ENCODE measurements at regions not wholly inside any gene's neighbourhood (a gene's known extent, or its start where the extent isn't known, plus 50 kb on each side); places are given as distances from the start of the nearest gene placed in this dataset.

- peaks cover 7 to 8% of the 10 kb centered on the region in 2 donors for H3K27me3 Mint-ChIP-seq
- no peak overlapping the region for H3K4me3 Mint-ChIP-seq
- H3K4me1 Mint-ChIP-seq = no peaks in the 10 kb centered on the region
- no peak overlapping the region for H3K4me3 ChIP-seq (ENCODE audit: control insufficient read depth in 1 of 2, extremely low read depth in 1 of 2, low read length in 1 of 2)
- ChIA-PET POLR2A (no interaction called here), CTCF (no interaction called here)
- WGBS (ENCODE audit: insufficient coverage) = 77% methylated on average over 4 of the region's 5 CpGs
- no peaks in the 10 kb centered on the region for H3K9me3 Mint-ChIP-seq
- no peaks in the 10 kb centered on the region for H3K4me1 ChIP-seq (ENCODE audit: control insufficient read depth in 1 of 2, extremely low read depth in 1 of 2, insufficient read depth in 2 of 2, low read length in 2 of 2)
- H3K36me3 ChIP-seq (ENCODE audit: control insufficient read depth in 2 of 2, extremely low read depth in 1 of 2, insufficient read depth in 1 of 2, low read length in 1 of 2) = no peaks in the 10 kb centered on the region
- no peak for DNase-seq
- no peak overlapping the region for H3K27ac Mint-ChIP-seq
- H3K27me3 ChIP-seq (replicated peaks in 1 of 2; ENCODE audit: control insufficient read depth in 2 of 2, extremely low read depth in 1 of 2, insufficient read depth in 2 of 2, low read length in 1 of 2) = peaks cover 0 to 8% of the 10 kb centered on the region in 2 experiments
- no peaks in the 10 kb centered on the region for H3K36me3 Mint-ChIP-seq
- H3K9me3 ChIP-seq = no peaks in the 10 kb centered on the region
- no peak overlapping the region for H3K27ac ChIP-seq (ENCODE audit: low read length)
- no peak for ATAC-seq (replicated peaks in 1 of 4)
Measured at GRCh38 chr2:120635146-120635545, 100.5 kb upstream of the GLI2 start.

- Mint-ChIP-seq H3K27ac (no peak overlapping the region), H3K4me1 (no peaks in the 10 kb centered on the region), H3K4me3 (no peak overlapping the region), H3K27me3 (peaks cover 4 to 5% of the 10 kb centered on the region in 2 donors), H3K36me3 (no peaks in the 10 kb centered on the region), H3K9me3 (no peaks in the 10 kb centered on the region)
- Histone ChIP-seq H3K36me3 (ENCODE audit: control insufficient read depth in 2 of 2, extremely low read depth in 1 of 2, insufficient read depth in 1 of 2, low read length in 1 of 2) (no peaks in the 10 kb centered on the region), H3K9me3 (no peaks in the 10 kb centered on the region), H3K4me3 (ENCODE audit: control insufficient read depth in 1 of 2, extremely low read depth in 1 of 2, low read length in 1 of 2) (no peak overlapping the region), H3K4me1 (ENCODE audit: control insufficient read depth in 1 of 2, extremely low read depth in 1 of 2, insufficient read depth in 2 of 2, low read length in 2 of 2) (no peaks in the 10 kb centered on the region), H3K27ac (ENCODE audit: low read length) (no peak overlapping the region), H3K27me3 (replicated peaks in 1 of 2; ENCODE audit: control insufficient read depth in 2 of 2, extremely low read depth in 1 of 2, insufficient read depth in 2 of 2, low read length in 1 of 2) (peaks cover 0 to 6% of the 10 kb centered on the region in 2 experiments)
- no CpG with 5 or more reads among the region's 5 CpGs for WGBS (ENCODE audit: insufficient coverage)
- no peak for DNase-seq
- ATAC-seq (replicated peaks in 1 of 4) = no peak
- ChIA-PET POLR2A (no interaction called here), CTCF (no interaction called here)
Measured at GRCh38 chr2:120637847-120638246, 97.8 kb upstream of the GLI2 start.

GRCh38 chr2:120638450-120638849 is 97.2 kb upstream of the GLI2 start:
- H3K4me1 ChIP-seq (ENCODE audit: control insufficient read depth in 1 of 2, extremely low read depth in 1 of 2, insufficient read depth in 2 of 2, low read length in 2 of 2) = no peaks in the 10 kb centered on the region
- H3K27ac Mint-ChIP-seq = no peak overlapping the region
- CTCF ChIA-PET = no interaction called here
- H3K4me1 Mint-ChIP-seq = no peaks in the 10 kb centered on the region
- no peaks in the 10 kb centered on the region for H3K36me3 ChIP-seq (ENCODE audit: control insufficient read depth in 2 of 2, extremely low read depth in 1 of 2, insufficient read depth in 1 of 2, low read length in 1 of 2)
- POLR2A ChIA-PET = no interaction called here
- H3K27me3 ChIP-seq (replicated peaks in 1 of 2; ENCODE audit: control insufficient read depth in 2 of 2, extremely low read depth in 1 of 2, insufficient read depth in 2 of 2, low read length in 1 of 2) = peaks cover 0 to 9% of the 10 kb centered on the region in 2 experiments
- no peak overlapping the region for H3K4me3 Mint-ChIP-seq
- H3K9me3 Mint-ChIP-seq = no peaks in the 10 kb centered on the region
- H3K36me3 Mint-ChIP-seq = no peaks in the 10 kb centered on the region
- ATAC-seq (replicated peaks in 1 of 4) (no peak), DNase-seq (no peak)
- WGBS (ENCODE audit: insufficient coverage) = 79% methylated on average over 2 of the region's 4 CpGs
- no peak overlapping the region for H3K27ac ChIP-seq (ENCODE audit: low read length)
- no peak overlapping the region for H3K4me3 ChIP-seq (ENCODE audit: control insufficient read depth in 1 of 2, extremely low read depth in 1 of 2, low read length in 1 of 2)
- H3K9me3 ChIP-seq = no peaks in the 10 kb centered on the region
- peaks cover 4 to 5% of the 10 kb centered on the region in 2 donors for H3K27me3 Mint-ChIP-seq

- POLR2A ChIA-PET = interaction anchor here in 1 of 2 donors (0.6 kb wide), 1 partner anchor 1225 kb away, joined by 5 read pairs; no protein-coding TSS in a partner anchor
- Histone ChIP-seq H3K27me3 (replicated peaks in 1 of 2; ENCODE audit: control insufficient read depth in 2 of 2, extremely low read depth in 1 of 2, insufficient read depth in 2 of 2, low read length in 1 of 2) (peaks cover 0 to 14% of the 10 kb centered on the region in 2 experiments), H3K4me1 (ENCODE audit: control insufficient read depth in 1 of 2, extremely low read depth in 1 of 2, insufficient read depth in 2 of 2, low read length in 2 of 2) (no peaks in the 10 kb centered on the region), H3K4me3 (ENCODE audit: control insufficient read depth in 1 of 2, extremely low read depth in 1 of 2, low read length in 1 of 2) (no peak overlapping the region), H3K36me3 (ENCODE audit: control insufficient read depth in 2 of 2, extremely low read depth in 1 of 2, insufficient read depth in 1 of 2, low read length in 1 of 2) (no peaks in the 10 kb centered on the region), H3K9me3 (no peaks in the 10 kb centered on the region), H3K27ac (ENCODE audit: low read length) (no peak overlapping the region)
- H3K27me3 Mint-ChIP-seq = peaks cover 4% of the 10 kb centered on the region in 2 donors
- ATAC-seq (replicated peaks in 1 of 4) (no peak), DNase-seq (no peak)
- H3K4me3 Mint-ChIP-seq = no peak overlapping the region
- no peaks in the 10 kb centered on the region for H3K9me3 Mint-ChIP-seq
- no peaks in the 10 kb centered on the region for H3K36me3 Mint-ChIP-seq
- no peak overlapping the region for H3K27ac Mint-ChIP-seq
- CTCF ChIA-PET = no interaction called here
- WGBS (ENCODE audit: insufficient coverage) = 89% methylated on average over 3 of the region's 5 CpGs
- H3K4me1 Mint-ChIP-seq = no peaks in the 10 kb centered on the region
Measured at GRCh38 chr2:120641366-120641771, 94.3 kb upstream of the GLI2 start.

GRCh38 chr2:120642646-120643045 is 93.0 kb upstream of the GLI2 start:
- Mint-ChIP-seq H3K27me3 (peaks cover 0 to 6% of the 10 kb centered on the region in 2 donors), H3K4me1 (no peaks in the 10 kb centered on the region), H3K36me3 (no peaks in the 10 kb centered on the region), H3K9me3 (no peaks in the 10 kb centered on the region), H3K27ac (no peak overlapping the region), H3K4me3 (no peak overlapping the region)
- H3K4me3 ChIP-seq (ENCODE audit: control insufficient read depth in 1 of 2, extremely low read depth in 1 of 2, low read length in 1 of 2) = no peak overlapping the region
- ATAC-seq (replicated peaks in 1 of 4) = no peak
- 62% methylated on average over 2 of the region's 4 CpGs for WGBS (ENCODE audit: insufficient coverage)
- H3K36me3 ChIP-seq (ENCODE audit: control insufficient read depth in 2 of 2, extremely low read depth in 1 of 2, insufficient read depth in 1 of 2, low read length in 1 of 2) = no peaks in the 10 kb centered on the region
- DNase-seq = no peak
- ChIA-PET CTCF (no interaction called here), POLR2A (no interaction called here)
- peaks cover 0 to 14% of the 10 kb centered on the region in 2 experiments for H3K27me3 ChIP-seq (replicated peaks in 1 of 2; ENCODE audit: control insufficient read depth in 2 of 2, extremely low read depth in 1 of 2, insufficient read depth in 2 of 2, low read length in 1 of 2)
- no peaks in the 10 kb centered on the region for H3K4me1 ChIP-seq (ENCODE audit: control insufficient read depth in 1 of 2, extremely low read depth in 1 of 2, insufficient read depth in 2 of 2, low read length in 2 of 2)
- H3K27ac ChIP-seq (ENCODE audit: low read length) = no peak overlapping the region
- no peaks in the 10 kb centered on the region for H3K9me3 ChIP-seq

- H3K4me3 ChIP-seq (ENCODE audit: control insufficient read depth in 1 of 2, extremely low read depth in 1 of 2, low read length in 1 of 2) = no peak overlapping the region
- no peaks in the 10 kb centered on the region for H3K4me1 ChIP-seq (ENCODE audit: control insufficient read depth in 1 of 2, extremely low read depth in 1 of 2, insufficient read depth in 2 of 2, low read length in 2 of 2)
- ChIA-PET POLR2A (no interaction called here), CTCF (no interaction called here)
- ATAC-seq (replicated peaks in 1 of 4) (no peak), DNase-seq (no peak)
- Mint-ChIP-seq H3K27ac (no peak overlapping the region), H3K4me3 (no peak overlapping the region), H3K4me1 (no peaks in the 10 kb centered on the region), H3K36me3 (no peaks in the 10 kb centered on the region), H3K9me3 (peaks cover 12 to 23% (median 20%) of the 10 kb centered on the region in 3 donors), H3K27me3 (peaks cover 5 to 6% of the 10 kb centered on the region in 2 donors)
- peaks cover 0 to 10% of the 10 kb centered on the region in 2 experiments for H3K27me3 ChIP-seq (replicated peaks in 1 of 2; ENCODE audit: control insufficient read depth in 2 of 2, extremely low read depth in 1 of 2, insufficient read depth in 2 of 2, low read length in 1 of 2)
- no peaks in the 10 kb centered on the region for H3K9me3 ChIP-seq
- H3K27ac ChIP-seq (ENCODE audit: low read length) = no peak overlapping the region
- no CpG with 5 or more reads among the region's 3 CpGs for whole genome bisulfite sequencing (ENCODE audit: insufficient coverage)
- H3K36me3 ChIP-seq (ENCODE audit: control insufficient read depth in 2 of 2, extremely low read depth in 1 of 2, insufficient read depth in 1 of 2, low read length in 1 of 2) = no peaks in the 10 kb centered on the region
Measured at GRCh38 chr2:120646994-120647393, 88.7 kb upstream of the GLI2 start.

GRCh38 chr2:120647487-120647886 is 88.2 kb upstream of the GLI2 start:
- peaks cover 5 to 6% of the 10 kb centered on the region in 2 donors for H3K27me3 Mint-ChIP-seq
- WGBS (ENCODE audit: insufficient coverage) = 72% methylated on average over 4 of the region's 6 CpGs
- no peak overlapping the region for H3K27ac ChIP-seq (ENCODE audit: low read length)
- no peak overlapping the region for H3K4me3 ChIP-seq (ENCODE audit: control insufficient read depth in 1 of 2, extremely low read depth in 1 of 2, low read length in 1 of 2)
- no peaks in the 10 kb centered on the region for H3K4me1 ChIP-seq (ENCODE audit: control insufficient read depth in 1 of 2, extremely low read depth in 1 of 2, insufficient read depth in 2 of 2, low read length in 2 of 2)
- peaks cover 12 to 23% (median 20%) of the 10 kb centered on the region in 3 donors for H3K9me3 Mint-ChIP-seq
- DNase-seq (no peak), ATAC-seq (replicated peaks in 1 of 4) (no peak)
- H3K27me3 ChIP-seq (replicated peaks in 1 of 2; ENCODE audit: control insufficient read depth in 2 of 2, extremely low read depth in 1 of 2, insufficient read depth in 2 of 2, low read length in 1 of 2) = peaks cover 0 to 10% of the 10 kb centered on the region in 2 experiments
- H3K36me3 ChIP-seq (ENCODE audit: control insufficient read depth in 2 of 2, extremely low read depth in 1 of 2, insufficient read depth in 1 of 2, low read length in 1 of 2) = no peaks in the 10 kb centered on the region
- H3K4me3 Mint-ChIP-seq = no peak overlapping the region
- ChIA-PET CTCF (no interaction called here), POLR2A (no interaction called here)
- no peaks in the 10 kb centered on the region for H3K36me3 Mint-ChIP-seq
- no peaks in the 10 kb centered on the region for H3K9me3 ChIP-seq
- no peaks in the 10 kb centered on the region for H3K4me1 Mint-ChIP-seq
- H3K27ac Mint-ChIP-seq = no peak overlapping the region

Data from T-cell (primary cell).